PC-9 (cell line): ENCODE measurements at regions not wholly inside any gene's neighbourhood (a gene's known extent, or its start where the extent isn't known, plus 50 kb on each side); places are given as distances from the start of the nearest gene placed in this dataset.

ENCODE experiments used
- BruUV-seq: library from RNA; stranded (reverse); fragments of 400-500 nt; replicated peaks from 2 replicates; lab custom pipeline; 2021; lab: Mats Ljungman, UMichigan
- CTCF ChIA-PET: fragments of 300-600 bp; sonication (Branson Sonifier 250); formaldehyde crosslinking; loops from one replicate; lab custom pipeline; 2022; ENCODE audit warnings: antibody characterized with exemption; lab: Charles Lee
- POLR2A ChIA-PET: fragments of 300-600 bp; sonication (Branson Sonifier 250); formaldehyde crosslinking; loops from one replicate; lab custom pipeline; 2022; ENCODE audit warnings: antibody characterized with exemption; ENCODE audit not compliant: unreplicated experiment; lab: Charles Lee
- DNase-seq, 2 experiments: peaks; one replicate each; pipeline versions ENCODE4 v3.0.0 to v3.0.0-alpha.2; 2015 to 2022; ENCODE audit warnings: mixed read lengths in 1 of 2
- H2AFZ ChIP-seq: fragments of 200-600 bp; sonication (generic); 2 replicates; pipeline ENCODE4 v1.8.1; 2017; ENCODE audit warnings: antibody characterized with exemption
- H3F3A ChIP-seq: fragments of 200-600 bp; sonication (generic); 2 replicates; pipeline ENCODE4 v1.8.1; 2017; ENCODE audit warnings: antibody characterized with exemption, mild to moderate bottlenecking, low read depth; ENCODE audit not compliant: insufficient read depth
- H3K27ac ChIP-seq: fragments of 200-600 bp; sonication (generic); 2 replicates; pipeline ENCODE4 v1.6.1; 2016; ENCODE audit warnings: mixed run types
- H3K27me3 ChIP-seq: fragments of 200-600 bp; sonication (generic); 2 replicates; pipeline ENCODE4 v1.6.1; 2016; ENCODE audit warnings: low read depth, mixed run types; ENCODE audit not compliant: insufficient read depth
- H3K36me3 ChIP-seq: fragments of 200-600 bp; sonication (generic); 2 replicates; pipeline ENCODE4 v1.6.1; 2016; ENCODE audit warnings: low read depth, mixed run types
- H3K4me1 ChIP-seq: fragments of 200-600 bp; sonication (generic); replicated peaks from 2 replicates; pipeline ENCODE4 v1.6.1; 2016; ENCODE audit warnings: mixed run types; ENCODE audit not compliant: insufficient read depth
- H3K4me2 ChIP-seq: fragments of 200-600 bp; sonication (generic); 2 replicates; pipeline ENCODE4 v1.6.1; 2017; ENCODE audit warnings: mixed run types
- H3K4me3 ChIP-seq: fragments of 200-600 bp; sonication (generic); 2 replicates; pipeline ENCODE4 v1.6.1; 2016; ENCODE audit warnings: mixed run types
- H3K79me2 ChIP-seq: fragments of 200-600 bp; sonication (generic); 2 replicates; pipeline ENCODE4 v1.6.1; 2017; ENCODE audit warnings: low read depth, mixed run types
- H3K9me2 ChIP-seq: fragments of 200-600 bp; sonication (generic); 2 replicates; pipeline ENCODE4 v1.8.1; 2017; ENCODE audit warnings: mild to moderate bottlenecking; ENCODE audit not compliant: insufficient read depth
- H3K9me3 ChIP-seq: fragments of 200-600 bp; sonication (generic); 2 replicates; pipeline ENCODE4 v1.8.1; 2016; ENCODE audit warnings: low read depth; ENCODE audit not compliant: insufficient read depth
- H4K20me1 ChIP-seq: fragments of 200-600 bp; sonication (generic); 2 replicates; pipeline ENCODE4 v1.8.1; 2017; ENCODE audit not compliant: insufficient read depth
- CTCF ChIP-seq: fragments of 200-600 bp; sonication (generic); conservative IDR thresholded peaks from 2 replicates; pipeline ENCODE4 v1.6.1; 2017; ENCODE audit warnings: mixed run types, antibody characterized with exemption, mild to moderate bottlenecking, moderate library complexity
- EZH2 ChIP-seq: fragments of 200-600 bp; sonication (generic); IDR thresholded peaks from 2 replicates; pipeline ENCODE4 v1.8.0; 2017; ENCODE audit warnings: antibody characterized with exemption, low read depth
- intact Hi-C: fragments of 100-400 bp; cut with micrococcal nuclease; formaldehyde crosslinking; loops from one replicate; pipeline ENCODE4 v1.10.0; 2022; ENCODE audit not compliant: unreplicated experiment

- DNase-seq: no peak
- Histone ChIP-seq H3K4me3 (no peak overlapping the region), H2AFZ (no peak overlapping the region), H3K79me2 (no peaks in the 10 kb centered on the region), H3K9me2 (no peaks in the 10 kb centered on the region), H4K20me1 (no peaks in the 10 kb centered on the region; the same call in 1 of the 2 replicates), H3F3A (no peaks in the 10 kb centered on the region), H3K27ac (no peak overlapping the region), H3K4me2 (no peak overlapping the region), H3K36me3 (no peaks in the 10 kb centered on the region), H3K27me3 (peaks cover 20% of the 10 kb centered on the region; the same call in 1 of the 2 replicates), H3K4me1 (no peaks in the 10 kb centered on the region), H3K9me3 (no peaks in the 10 kb centered on the region)
- intact Hi-C loops: no loop called here
- ChIA-PET CTCF (no interaction called here), POLR2A (no interaction called here)
- TF ChIP-seq EZH2 (no peak), CTCF (no peak)
- no TSS peak for BruUV-seq
Measured at GRCh38 chr16:9521749-9522370, 430.4 kb downstream of the HAPSTR1 start.

GRCh38 chr16:9522614-9523013, 431.2 kb downstream of the HAPSTR1 start:
- Histone ChIP-seq H3K4me3 (no peak overlapping the region), H3K79me2 (no peaks in the 10 kb centered on the region), H3K4me2 (no peak overlapping the region), H4K20me1 (no peaks in the 10 kb centered on the region; the same call in 1 of the 2 replicates), H3K9me2 (no peaks in the 10 kb centered on the region), H2AFZ (no peak overlapping the region), H3F3A (no peaks in the 10 kb centered on the region), H3K27me3 (peaks cover 20% of the 10 kb centered on the region; the same call in 1 of the 2 replicates), H3K27ac (no peak overlapping the region), H3K9me3 (no peaks in the 10 kb centered on the region), H3K4me1 (no peaks in the 10 kb centered on the region), H3K36me3 (no peaks in the 10 kb centered on the region)
- POLR2A ChIA-PET: no interaction called here
- CTCF ChIA-PET: no interaction called here
- no peak for TF ChIP-seq EZH2
- no peak for TF ChIP-seq CTCF
- intact Hi-C loops: no loop called here
- DNase-seq: no peak
- no TSS peak for BruUV-seq

GRCh38 chr16:9523994-9524393, 432.6 kb downstream of the HAPSTR1 start:
- H3K27me3 ChIP-seq: peaks cover 24% of the 10 kb centered on the region; the same call in 1 of the 2 replicates
- intact Hi-C loops: no loop called here
- no TSS peak for BruUV-seq

More at GRCh38 chr16:9523994-9524393, 432.6 kb downstream of the HAPSTR1 start:
- H3K4me1 ChIP-seq: no peaks in the 10 kb centered on the region
- H3K27ac ChIP-seq: no peak overlapping the region
- ChIA-PET CTCF (no interaction called here), POLR2A (no interaction called here)
- H3K4me2 ChIP-seq: no peak overlapping the region
- no peak for DNase-seq
- H3K9me2 ChIP-seq: no peaks in the 10 kb centered on the region
- H2AFZ ChIP-seq: no peak overlapping the region
- H3K36me3 ChIP-seq: no peaks in the 10 kb centered on the region
- no peaks in the 10 kb centered on the region for H3F3A ChIP-seq
- no peaks in the 10 kb centered on the region for H3K79me2 ChIP-seq
- H4K20me1 ChIP-seq: no peaks in the 10 kb centered on the region; the same call in 1 of the 2 replicates
- H3K9me3 ChIP-seq: no peaks in the 10 kb centered on the region
- no peak overlapping the region for H3K4me3 ChIP-seq
- no peak for TF ChIP-seq EZH2
- no peak for TF ChIP-seq CTCF
